Neural progenitor cell (in vitro differentiated cells): ENCODE measurements at regions not wholly inside any gene's neighbourhood (a gene's known extent, or its start where the extent isn't known, plus 50 kb on each side); places are given as distances from the start of the nearest gene placed in this dataset.

ENCODE experiments used
- DNase-seq: peaks from one replicate; pipeline ENCODE4 v3.0.0-alpha.2; 2016; ENCODE audit warnings: low spot score
- H2AFZ ChIP-seq: fragments of 200-600 bp; sonication (generic); replicated peaks from 2 replicates; pipeline ENCODE4 v1.6.1; 2016; ENCODE audit warnings: antibody characterized with exemption
- H3F3A ChIP-seq: fragments of 200-600 bp; sonication (generic); 2 replicates; pipeline ENCODE4 v1.6.1; 2016; ENCODE audit warnings: antibody characterized with exemption, low read depth
- H3K27ac ChIP-seq: fragments of 200-600 bp; sonication (generic); 2 replicates; pipeline ENCODE4 v1.5.1; 2016; ENCODE audit warnings: mild to moderate bottlenecking
- H3K27me3 ChIP-seq: fragments of 200-600 bp; sonication (generic); 2 replicates; pipeline ENCODE4 v1.6.1; 2016; ENCODE audit warnings: mild to moderate bottlenecking, moderate library complexity
- H3K36me3 ChIP-seq: fragments of 200-600 bp; sonication (generic); 2 replicates; pipeline ENCODE4 v1.5.1; 2016
- H3K4me1 ChIP-seq: fragments of 200-600 bp; sonication (generic); 2 replicates; pipeline ENCODE4 v1.6.1; 2016; ENCODE audit warnings: mixed run types
- H3K4me2 ChIP-seq: fragments of 200-600 bp; sonication (generic); 2 replicates; pipeline ENCODE4 v1.6.1; 2016
- H3K4me3 ChIP-seq: fragments of 200-600 bp; sonication (generic); 2 replicates; pipeline ENCODE4 v1.5.1; 2016
- H3K79me2 ChIP-seq: fragments of 200-600 bp; sonication (generic); 2 replicates; pipeline ENCODE4 v1.6.1; 2016; ENCODE audit warnings: low read depth
- H3K9ac ChIP-seq: fragments of 200-600 bp; sonication (generic); 2 replicates; pipeline ENCODE4 v1.6.1; 2016
- H3K9me3 ChIP-seq: fragments of 200-600 bp; sonication (generic); 2 replicates; pipeline ENCODE4 v1.5.1; 2016; ENCODE audit warnings: low read depth
- H4K20me1 ChIP-seq: fragments of 200-600 bp; sonication (generic); 2 replicates; pipeline ENCODE4 v1.6.1; 2016; ENCODE audit warnings: low read depth
- H3K27ac Mint-ChIP-seq: 3 replicates; pipeline ENCODE4 v1.8.0; 2021; ENCODE audit warnings: mixed read lengths
- H3K27me3 Mint-ChIP-seq: 2 replicates; pipeline ENCODE4 v1.8.0; 2022; ENCODE audit warnings: low read depth, mild to moderate bottlenecking, inconsistent platforms, moderate library complexity, mixed read lengths; ENCODE audit not compliant: insufficient read depth
- H3K36me3 Mint-ChIP-seq: 3 replicates; pipeline ENCODE4 v1.8.0; 2021; ENCODE audit warnings: mixed read lengths
- H3K4me1 Mint-ChIP-seq: 3 replicates; pipeline ENCODE4 v1.8.0; 2021; ENCODE audit warnings: mixed read lengths
- H3K4me3 Mint-ChIP-seq: 3 replicates; pipeline ENCODE4 v1.8.0; 2021; ENCODE audit warnings: mild to moderate bottlenecking, moderate library complexity, mixed read lengths
- H3K9me3 Mint-ChIP-seq: 3 replicates; pipeline ENCODE4 v1.8.0; 2020; ENCODE audit warnings: mixed read lengths
- CTCF ChIP-seq: fragments of 200-600 bp; sonication (generic); IDR thresholded peaks from 2 replicates; pipeline ENCODE4 v1.5.1; 2017; ENCODE audit warnings: antibody characterized with exemption, mild to moderate bottlenecking
- EZH2 ChIP-seq: fragments of 200-600 bp; sonication (generic); IDR thresholded peaks from 2 replicates; pipeline ENCODE4 v1.6.1; 2017; ENCODE audit warnings: antibody characterized with exemption, mild to moderate bottlenecking, moderate library complexity
- EZH2phosphoT487 ChIP-seq: fragments of 200-600 bp; sonication (generic); IDR thresholded peaks from 2 replicates; pipeline ENCODE4 v1.6.1; 2017; ENCODE audit warnings: antibody characterized with exemption

- no peak overlapping the region for H3K9ac ChIP-seq
- H3K27ac ChIP-seq = no peak overlapping the region
- no peak for DNase-seq
- peaks cover 8% of the 10 kb centered on the region for H3F3A ChIP-seq
- peaks cover 10% of the 10 kb centered on the region for H3K4me1 ChIP-seq
- Mint-ChIP-seq H3K9me3 (no peaks in the 10 kb centered on the region), H3K4me1 (peaks cover 9% of the 10 kb centered on the region), H3K4me3 (peak overlapping the region; percentile 80), H3K27me3 (peaks cover 3% of the 10 kb centered on the region), H3K27ac (no peak overlapping the region), H3K36me3 (no peaks in the 10 kb centered on the region)
- H3K9me3 ChIP-seq = no peaks in the 10 kb centered on the region
- peaks cover 44% of the 10 kb centered on the region for H3K27me3 ChIP-seq
- H3K4me2 ChIP-seq = peak overlapping the region; percentile 72
- peak overlapping the region; percentile 61 for H2AFZ ChIP-seq
- TF ChIP-seq EZH2 (no peak), CTCF (no peak), EZH2phosphoT487 (no peak)
- H3K36me3 ChIP-seq = no peaks in the 10 kb centered on the region
- peak overlapping the region; percentile 48 for H3K4me3 ChIP-seq
- H3K79me2 ChIP-seq = no peaks in the 10 kb centered on the region
- no peaks in the 10 kb centered on the region for H4K20me1 ChIP-seq
These were observed 1003.3 kb upstream of the NR2F2 start for GRCh38 chr15:95327183-95327525.

- Histone ChIP-seq H3K27me3 (peaks cover 44% of the 10 kb centered on the region), H3K9me3 (no peaks in the 10 kb centered on the region), H3F3A (peaks cover 8% of the 10 kb centered on the region), H3K4me1 (peaks cover 10% of the 10 kb centered on the region), H3K9ac (no peak overlapping the region), H2AFZ (no peak overlapping the region), H3K4me3 (peak overlapping the region; percentile 48), H3K79me2 (no peaks in the 10 kb centered on the region), H3K36me3 (no peaks in the 10 kb centered on the region), H3K27ac (no peak overlapping the region), H3K4me2 (peak overlapping the region; percentile 72), H4K20me1 (no peaks in the 10 kb centered on the region)
- no peak for TF ChIP-seq EZH2phosphoT487
- TF ChIP-seq CTCF = no peak
- TF ChIP-seq EZH2 = no peak
- Mint-ChIP-seq H3K4me1 (peaks cover 9% of the 10 kb centered on the region), H3K27ac (no peak overlapping the region), H3K4me3 (peak overlapping the region; percentile 65), H3K9me3 (no peaks in the 10 kb centered on the region), H3K27me3 (peaks cover 3% of the 10 kb centered on the region), H3K36me3 (no peaks in the 10 kb centered on the region)
- peak; percentile 69 for DNase-seq
These were observed 1002.8 kb upstream of the NR2F2 start for GRCh38 chr15:95327661-95328060.

GRCh38 chr15:95328559-95328958 lies 1001.9 kb upstream of the NR2F2 start:
- H3K79me2 ChIP-seq = no peaks in the 10 kb centered on the region
- no peaks in the 10 kb centered on the region for H4K20me1 ChIP-seq
- no peak overlapping the region for H3K27ac Mint-ChIP-seq
- no peak overlapping the region for H3K9ac ChIP-seq
- no peak overlapping the region for H3K27ac ChIP-seq
- H3K4me2 ChIP-seq = no peak overlapping the region
- peaks cover 8% of the 10 kb centered on the region for H3F3A ChIP-seq
- H3K4me3 ChIP-seq = no peak overlapping the region
- no peak overlapping the region for H2AFZ ChIP-seq
- peaks cover 10% of the 10 kb centered on the region for H3K4me1 ChIP-seq
- H3K9me3 ChIP-seq = no peaks in the 10 kb centered on the region
- no peak overlapping the region for H3K4me3 Mint-ChIP-seq
- DNase-seq = no peak
- TF ChIP-seq EZH2 = no peak
- TF ChIP-seq EZH2phosphoT487 = no peak
- TF ChIP-seq CTCF = no peak
- H3K27me3 Mint-ChIP-seq = peaks cover 3% of the 10 kb centered on the region
- no peaks in the 10 kb centered on the region for H3K36me3 ChIP-seq
- H3K9me3 Mint-ChIP-seq = no peaks in the 10 kb centered on the region
- peaks cover 44% of the 10 kb centered on the region for H3K27me3 ChIP-seq
- no peaks in the 10 kb centered on the region for H3K36me3 Mint-ChIP-seq
- H3K4me1 Mint-ChIP-seq = peaks cover 9% of the 10 kb centered on the region

- no peak overlapping the region for H3K9ac ChIP-seq
- H3K79me2 ChIP-seq = no peaks in the 10 kb centered on the region
- H3K4me2 ChIP-seq = no peak overlapping the region
- H3K36me3 Mint-ChIP-seq = no peaks in the 10 kb centered on the region
- H3K27me3 ChIP-seq = peaks cover 41% of the 10 kb centered on the region
- H3K4me3 ChIP-seq = no peak overlapping the region
- H3K9me3 ChIP-seq = no peaks in the 10 kb centered on the region
- peaks cover 3% of the 10 kb centered on the region for H3K27me3 Mint-ChIP-seq
- no peak overlapping the region for H3K27ac ChIP-seq
- no peak overlapping the region for H3K4me3 Mint-ChIP-seq
- peaks cover 10% of the 10 kb centered on the region for H3K4me1 ChIP-seq
- no peaks in the 10 kb centered on the region for H3K36me3 ChIP-seq
- H3K27ac Mint-ChIP-seq = no peak overlapping the region
- peaks cover 8% of the 10 kb centered on the region for H3F3A ChIP-seq
- H3K9me3 Mint-ChIP-seq = no peaks in the 10 kb centered on the region
- no peak for DNase-seq
- no peaks in the 10 kb centered on the region for H4K20me1 ChIP-seq
- H3K4me1 Mint-ChIP-seq = peaks cover 9% of the 10 kb centered on the region
- H2AFZ ChIP-seq = no peak overlapping the region
- TF ChIP-seq EZH2phosphoT487 = no peak
These were observed 1001.1 kb upstream of the NR2F2 start for GRCh38 chr15:95329362-95329761.
